Non-pigmented ciliary epithelial cell (primary cell): ENCODE measurements at regions not wholly inside any gene's neighbourhood (a gene's known extent, or its start where the extent isn't known, plus 50 kb on each side); places are given as distances from the start of the nearest gene placed in this dataset.

Source experiments
- DNase-seq: peaks from one replicate; pipeline ENCODE4 v3.0.0-alpha.2; 2010; ENCODE audit warnings: low read depth

GRCh38 chr6:144335311-144335861 is 50.3 kb downstream of the UTRN start:
- no peak for DNase-seq

GRCh38 chr6:144335914-144336313 is 50.8 kb downstream of the UTRN start:
- no peak for DNase-seq

- DNase-seq, result no peak
These were observed 51.8 kb downstream of the UTRN start for GRCh38 chr6:144336900-144337299.

- no peak for DNase-seq
These were observed 53.3 kb downstream of the UTRN start for GRCh38 chr6:144338474-144338873.

- DNase-seq, result no peak
These were observed 54.0 kb downstream of the UTRN start for GRCh38 chr6:144338951-144339700.

- no peak for DNase-seq
These were observed 54.8 kb downstream of the UTRN start for GRCh38 chr6:144339859-144340452.

GRCh38 chr6:144340541-144341371 is 55.6 kb downstream of the UTRN start:
- no peak for DNase-seq

- no peak for DNase-seq
These were observed 56.8 kb downstream of the UTRN start for GRCh38 chr6:144341831-144342527.

GRCh38 chr6:144343701-144344428 is 58.7 kb downstream of the UTRN start:
- DNase-seq, result no peak

- no peak for DNase-seq
These were observed 59.5 kb downstream of the UTRN start for GRCh38 chr6:144344646-144345045.

GRCh38 chr6:144345451-144345850 is 60.3 kb downstream of the UTRN start:
- DNase-seq, result no peak

- DNase-seq, result peak; percentile 59
These were observed 61.7 kb downstream of the UTRN start for GRCh38 chr6:144346719-144347447.

GRCh38 chr6:144347448-144347759 is 62.3 kb downstream of the UTRN start:
- DNase-seq, result no peak

- no peak for DNase-seq
These were observed 62.8 kb downstream of the UTRN start for GRCh38 chr6:144347933-144348332.

- peak; percentile 37 for DNase-seq
These were observed 64.8 kb downstream of the UTRN start for GRCh38 chr6:144349690-144350527.

- no peak for DNase-seq
These were observed 65.4 kb downstream of the UTRN start for GRCh38 chr6:144350528-144350880.

GRCh38 chr6:144351379-144352127 is 66.4 kb downstream of the UTRN start:
- DNase-seq, result no peak

GRCh38 chr6:144352331-144352730 is 67.2 kb downstream of the UTRN start:
- DNase-seq, result no peak

- no peak for DNase-seq
These were observed 68.8 kb downstream of the UTRN start for GRCh38 chr6:144353871-144354314.
